RWPE2 (cell line): ENCODE measurements at regions not wholly inside any gene's neighbourhood (a gene's known extent, or its start where the extent isn't known, plus 50 kb on each side); places are given as distances from the start of the nearest gene placed in this dataset.

Experiments used
- ATAC-seq: fragments of 200-7000 bp; cut with Tn5 transposase; 3 replicates; pipeline ENCODE4 v1.9.1; 2021; ENCODE audit warnings: low read depth
- DNase-seq: peaks from one replicate; pipeline ENCODE4 v3.0.0-alpha.2; 2020; ENCODE audit warnings: low spot score
- H3K27ac ChIP-seq: fragments of 450-650 bp; 2 replicates; pipeline ENCODE4 v1.5.1; 2017; ENCODE audit warnings: mild to moderate bottlenecking; ENCODE audit not compliant: poor library complexity, severe bottlenecking
- H3K27me3 ChIP-seq: fragments of 250-450 bp; sonication (Bioruptor Pico); 2 replicates; pipeline ENCODE4 v1.5.1; 2021; ENCODE audit warnings: mild to moderate bottlenecking, moderate library complexity; ENCODE audit not compliant: insufficient read depth, poor library complexity, severe bottlenecking
- H3K36me3 ChIP-seq: fragments of 250-450 bp; sonication (Bioruptor Pico); 2 replicates; pipeline ENCODE4 v1.5.1; 2020; ENCODE audit warnings: low read depth, mild to moderate bottlenecking, moderate library complexity
- H3K4me1 ChIP-seq: fragments of 250-450 bp; sonication (Bioruptor Pico); 2 replicates; pipeline ENCODE4 v1.5.1; 2021; ENCODE audit warnings: mild to moderate bottlenecking, moderate library complexity; ENCODE audit not compliant: insufficient read depth, poor library complexity, severe bottlenecking
- H3K4me3 ChIP-seq: fragments of 250-450 bp; sonication (Bioruptor Pico); 2 replicates; pipeline ENCODE4 v1.5.1; 2021; ENCODE audit warnings: mild to moderate bottlenecking, moderate library complexity; ENCODE audit not compliant: severe bottlenecking
- H3K9me3 ChIP-seq: fragments of 250-450 bp; sonication (Bioruptor Pico); 2 replicates; pipeline ENCODE4 v1.5.1; 2021; ENCODE audit warnings: mild to moderate bottlenecking, moderate library complexity; ENCODE audit not compliant: severe bottlenecking
- CTCF ChIP-seq: fragments of 450-650 bp; IDR thresholded peaks from one replicate; pipeline ENCODE4 v1.5.1; 2017; ENCODE audit warnings: mild to moderate bottlenecking, moderate library complexity; ENCODE audit not compliant: poor library complexity, severe bottlenecking

- Histone ChIP-seq H3K36me3 (no peaks in the 10 kb centered on the region), H3K9me3 (no peaks in the 10 kb centered on the region), H3K27ac (no peak overlapping the region), H3K27me3 (no peaks in the 10 kb centered on the region), H3K4me3 (no peak overlapping the region), H3K4me1 (peaks cover 10% of the 10 kb centered on the region)
- DNase-seq (no peak), ATAC-seq (no peak)
- TF ChIP-seq CTCF = no peak
Observed at GRCh38 chr7:118114175-118114574, 69.8 kb upstream of the LSM8 start.

- no peak for TF ChIP-seq CTCF
- H3K9me3 ChIP-seq = no peaks in the 10 kb centered on the region
- no peak for DNase-seq
- H3K4me1 ChIP-seq = no peaks in the 10 kb centered on the region
- H3K27ac ChIP-seq = no peak overlapping the region
- no peaks in the 10 kb centered on the region for H3K27me3 ChIP-seq
- no peaks in the 10 kb centered on the region for H3K36me3 ChIP-seq
- ATAC-seq = no peak
- H3K4me3 ChIP-seq = no peak overlapping the region
Observed at GRCh38 chr7:118129041-118129795, 54.7 kb upstream of the LSM8 start.

DNA sequence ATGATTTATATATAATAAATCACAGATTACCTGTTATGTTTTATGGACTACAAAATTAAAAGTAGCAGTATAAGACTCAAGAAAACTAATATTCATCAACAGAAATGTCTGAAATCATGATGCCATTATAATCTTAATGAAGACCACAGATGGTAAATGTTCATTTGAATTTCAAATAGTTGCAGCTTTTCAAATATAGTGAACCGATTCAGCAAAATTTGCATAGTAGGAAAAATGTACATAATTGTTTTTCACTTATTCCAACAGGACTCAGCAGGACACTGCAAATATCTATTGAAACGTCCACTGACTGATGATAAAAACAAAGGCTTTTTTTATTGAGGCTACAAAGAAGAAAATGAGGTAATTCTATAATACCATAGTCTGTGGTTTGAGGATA, 51.2 kb upstream of the LSM8 start:
- no peak overlapping the region for H3K4me3 ChIP-seq
- H3K4me1 ChIP-seq = no peaks in the 10 kb centered on the region
- DNase-seq = no peak
- no peak for ATAC-seq
- no peaks in the 10 kb centered on the region for H3K9me3 ChIP-seq
- H3K27ac ChIP-seq = no peak overlapping the region
- no peaks in the 10 kb centered on the region for H3K27me3 ChIP-seq
- no peak for TF ChIP-seq CTCF
- H3K36me3 ChIP-seq = no peaks in the 10 kb centered on the region
